GM21576 (cell line): ENCODE measurements at regions not wholly inside any gene's neighbourhood (a gene's known extent, or its start where the extent isn't known, plus 50 kb on each side); places are given as distances from the start of the nearest gene placed in this dataset.

Experiments used
- ATAC-seq: cut with Tn5 transposase; IDR thresholded peaks from one replicate; pipeline ENCODE4 v1.9.1; 2021; ENCODE audit warnings: mild to moderate bottlenecking, moderate library complexity; ENCODE audit not compliant: unreplicated experiment

DNA sequence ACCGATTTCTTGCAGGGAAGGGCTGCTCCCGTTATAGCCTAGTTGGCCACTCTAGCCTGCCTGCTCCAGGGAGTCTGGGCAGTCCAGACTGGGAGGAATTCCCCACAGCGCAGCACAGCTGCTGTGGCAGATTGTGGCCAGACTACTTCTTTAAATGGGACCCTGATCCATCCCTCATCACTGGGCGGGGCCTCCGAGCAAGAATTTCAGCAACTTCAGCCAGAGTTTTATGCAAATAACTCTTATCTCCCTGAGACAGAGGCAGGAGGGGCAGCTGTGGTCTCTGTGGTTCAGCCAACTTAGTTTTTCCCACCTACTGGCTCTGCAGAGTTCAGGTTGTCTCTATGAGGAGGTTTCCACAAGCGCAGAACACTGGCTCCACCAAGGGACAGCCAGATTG lies 1583.2 kb downstream of the SUCLG1 start:
- ATAC-seq: no peak

DNA sequence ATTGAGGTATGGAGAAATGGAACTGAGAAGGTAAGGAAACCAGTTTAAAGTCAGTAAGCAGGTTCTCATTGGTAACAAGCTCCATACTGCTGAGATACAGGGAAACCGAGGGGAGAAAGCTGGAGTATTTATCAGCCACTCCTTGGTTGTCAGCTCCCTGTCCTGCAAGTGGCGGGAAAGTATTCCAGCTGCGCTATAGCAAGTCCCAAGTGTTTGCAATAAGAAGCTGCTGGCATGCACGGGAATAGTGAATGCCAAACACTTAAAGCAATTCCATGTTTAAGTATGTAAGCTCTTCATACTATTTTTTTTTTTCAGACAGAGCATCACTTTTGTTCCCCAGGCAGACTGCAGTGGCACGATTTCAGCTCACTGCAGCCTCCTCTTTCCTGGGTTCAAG lies 1601.1 kb downstream of the SUCLG1 start:
- ATAC-seq: no peak

DNA sequence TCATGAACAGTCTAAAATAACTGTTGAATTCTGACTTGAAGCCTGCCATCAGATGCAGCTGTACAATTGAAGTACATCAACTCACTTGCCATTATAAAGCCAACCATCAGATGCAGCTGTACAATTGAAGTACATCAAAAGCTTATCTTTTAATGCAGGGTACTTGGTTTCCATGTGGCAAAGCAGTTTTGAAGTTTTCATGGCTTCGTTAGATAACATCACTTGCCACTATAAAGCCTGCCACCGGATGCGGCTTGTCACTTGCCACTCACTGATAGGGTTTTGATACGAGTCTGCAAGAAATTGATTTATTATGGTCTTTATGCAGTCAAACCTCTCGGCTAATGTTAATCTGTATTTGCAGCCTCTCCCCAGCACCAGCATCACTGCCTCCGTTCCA lies 1605.8 kb downstream of the SUCLG1 start:
- no peak for ATAC-seq

DNA sequence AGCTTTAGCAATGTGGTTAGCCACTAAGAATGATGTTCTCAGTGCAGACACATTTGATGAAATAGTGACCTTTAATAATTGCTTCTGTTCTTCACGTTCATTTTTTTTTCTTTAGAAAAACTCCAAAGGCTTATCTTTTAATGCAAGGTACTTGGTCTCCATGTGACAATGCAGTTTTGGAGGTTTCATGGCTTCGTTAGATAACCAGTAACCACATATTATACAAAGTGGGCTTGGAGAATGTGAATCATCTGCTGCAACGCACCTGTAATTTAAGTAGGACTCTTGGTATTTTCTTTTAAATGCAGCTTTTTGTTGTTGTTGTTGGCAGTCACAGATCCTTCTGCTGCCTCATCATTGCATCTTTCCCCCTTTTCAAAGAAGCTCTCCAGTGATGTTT lies 1606.3 kb downstream of the SUCLG1 start:
- ATAC-seq: no peak

DNA sequence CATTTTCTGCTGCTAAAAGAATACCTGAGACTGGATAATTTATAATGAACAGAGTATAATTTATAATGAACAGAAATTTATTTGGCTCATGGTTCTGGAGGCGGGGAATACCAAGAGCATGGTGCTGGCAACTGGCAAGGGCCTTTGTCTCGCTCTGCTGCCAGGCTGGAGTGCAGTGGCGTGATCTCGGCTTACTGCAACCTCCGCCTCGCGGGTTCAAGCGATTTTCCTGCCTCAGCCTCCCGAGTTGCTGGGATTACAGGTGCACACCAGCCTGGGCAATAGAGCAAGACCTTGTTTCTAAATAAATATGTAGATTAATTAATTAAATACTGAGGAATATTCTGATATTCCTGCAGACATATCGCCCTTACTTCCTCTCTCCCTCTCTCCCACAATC lies 1610.8 kb downstream of the SUCLG1 start:
- no peak for ATAC-seq

DNA sequence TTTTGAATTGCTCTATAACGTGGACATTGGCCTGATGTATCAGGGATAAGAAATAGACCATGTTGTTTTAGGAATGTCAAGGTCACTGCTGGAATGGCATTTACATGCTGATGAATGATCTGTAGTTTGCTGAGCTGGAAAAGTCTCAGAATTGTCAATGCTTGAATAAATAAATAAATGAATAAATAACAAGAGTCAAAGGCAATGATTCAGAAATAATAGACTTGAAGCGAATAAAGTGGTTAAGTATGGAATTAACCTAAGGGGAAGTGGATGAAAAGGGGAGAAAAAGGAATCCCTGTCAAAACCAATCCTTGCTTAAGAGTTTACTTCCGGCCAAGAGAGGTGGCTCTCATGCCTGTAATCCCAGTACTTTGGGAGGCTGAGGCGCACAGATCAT lies 1620.0 kb downstream of the SUCLG1 start:
- ATAC-seq: no peak

DNA sequence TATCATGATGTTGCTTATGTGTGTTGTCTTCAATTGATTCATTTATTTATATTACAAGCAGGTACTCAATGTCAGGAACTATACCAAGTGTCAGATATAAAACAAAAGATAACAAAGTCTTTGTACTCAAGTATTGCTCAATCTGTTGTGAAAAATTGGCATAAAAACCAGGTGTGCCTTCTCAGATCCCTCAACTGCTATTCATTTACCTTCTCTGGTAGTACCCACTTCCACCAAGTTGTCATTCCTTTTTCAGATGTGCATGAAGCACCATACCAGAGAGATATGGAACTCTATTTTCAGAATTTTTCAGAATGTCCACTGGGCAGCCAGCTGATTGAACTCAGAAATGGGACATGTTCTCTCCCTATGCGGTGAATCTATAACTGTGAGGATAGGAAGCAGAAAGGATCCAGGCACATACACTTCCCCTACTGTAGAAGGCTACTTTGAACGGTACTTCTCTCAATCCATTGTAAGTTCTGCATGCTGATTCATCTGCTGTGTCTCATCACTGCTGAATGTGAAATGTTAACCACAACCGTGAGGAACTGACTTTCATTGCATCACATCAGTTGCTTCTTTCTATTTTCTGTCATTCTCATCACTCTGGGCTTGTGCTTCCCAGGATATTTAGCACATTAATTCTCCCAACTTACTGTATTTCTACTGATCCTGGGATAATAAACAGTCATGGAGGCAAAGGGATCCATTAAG lies 1621.3 kb downstream of the SUCLG1 start:
- ATAC-seq: no peak

DNA sequence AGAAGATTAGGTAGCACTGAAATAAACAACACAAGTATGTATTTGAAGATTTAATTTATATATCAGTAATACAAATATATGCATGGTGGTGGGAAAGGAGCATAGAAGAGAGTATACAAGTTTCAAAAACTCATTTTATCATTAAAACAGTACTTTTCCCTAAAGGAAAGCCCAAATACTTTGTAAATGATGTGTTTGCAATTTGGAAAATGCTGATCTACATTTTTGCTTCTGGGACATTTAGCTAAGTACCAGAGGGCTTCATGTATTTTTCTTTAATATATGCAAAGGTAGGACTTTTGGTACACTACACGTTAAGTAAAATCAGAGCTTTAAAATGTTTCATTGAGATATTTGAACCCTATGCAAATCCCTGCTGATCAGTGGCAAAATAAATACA lies 1624.2 kb downstream of the SUCLG1 start:
- no peak for ATAC-seq

DNA sequence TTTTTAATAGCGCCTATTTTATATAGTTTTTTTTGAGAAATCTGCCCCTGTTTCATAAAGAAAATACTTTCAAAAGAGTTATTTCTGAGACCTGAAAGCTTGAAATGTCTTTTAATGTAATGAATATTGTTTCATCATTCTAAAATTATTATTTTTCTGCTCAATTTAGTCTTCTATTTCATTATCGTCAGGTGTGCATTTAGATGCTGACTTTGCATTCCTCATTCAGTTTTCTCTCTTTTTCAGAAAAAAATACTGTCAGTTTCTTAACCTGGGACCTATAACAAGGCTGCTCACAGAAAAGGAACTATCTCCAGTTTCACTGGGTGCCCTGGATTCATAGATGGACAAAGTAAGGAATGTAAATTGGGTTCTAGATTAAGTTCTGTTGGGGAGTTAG lies 1631.7 kb downstream of the SUCLG1 start:
- ATAC-seq: no peak

DNA sequence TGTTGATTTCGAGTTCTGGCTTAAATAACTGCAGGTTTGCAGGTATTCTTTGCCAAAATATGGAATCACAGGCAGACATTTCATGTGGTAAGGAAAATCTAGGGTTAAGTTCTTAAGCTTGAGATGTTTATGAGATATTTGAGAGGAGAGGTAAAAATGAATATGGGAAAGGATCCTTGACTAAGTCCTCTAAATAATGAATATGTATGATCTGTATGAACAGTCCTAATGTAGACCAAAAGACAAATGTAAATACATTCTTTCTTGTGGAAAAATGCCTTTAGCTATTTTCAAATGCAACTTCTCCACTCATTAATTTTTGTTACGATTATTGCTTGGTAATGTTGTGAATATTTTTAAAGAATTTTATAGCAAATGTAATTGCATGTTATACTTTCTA lies 1632.6 kb downstream of the SUCLG1 start:
- ATAC-seq: no peak

DNA sequence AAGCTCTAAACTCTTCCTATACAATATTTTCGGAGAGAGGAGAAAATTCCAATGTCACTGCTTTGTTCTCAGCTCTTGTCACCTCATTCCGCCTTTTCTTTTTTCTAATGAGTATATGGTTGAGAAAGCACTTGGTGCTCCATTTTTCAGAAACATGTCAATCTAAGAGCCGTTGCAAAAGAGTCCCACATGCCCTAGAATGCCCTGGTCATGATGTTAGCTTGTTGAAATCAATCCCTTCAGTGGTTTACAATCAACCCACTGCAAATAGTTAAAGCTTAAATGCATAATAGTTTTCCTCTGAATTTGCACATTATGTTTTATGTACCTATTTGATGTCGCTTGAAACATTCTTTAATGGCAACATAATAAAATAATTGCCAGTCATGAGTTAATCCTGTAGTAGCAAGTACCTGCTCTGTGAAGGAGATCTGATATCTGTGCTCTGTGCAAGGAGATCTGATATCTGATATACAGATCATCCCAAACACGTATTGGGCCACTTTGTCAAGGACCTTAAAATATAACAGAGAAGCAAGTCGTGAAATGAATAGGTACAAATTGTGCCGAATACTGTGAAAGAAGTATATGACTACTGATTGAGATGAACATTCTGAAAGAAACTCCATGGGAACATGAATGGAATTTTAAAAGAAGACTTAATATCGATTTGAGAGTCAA lies 1633.5 kb downstream of the SUCLG1 start:
- ATAC-seq: no peak

DNA sequence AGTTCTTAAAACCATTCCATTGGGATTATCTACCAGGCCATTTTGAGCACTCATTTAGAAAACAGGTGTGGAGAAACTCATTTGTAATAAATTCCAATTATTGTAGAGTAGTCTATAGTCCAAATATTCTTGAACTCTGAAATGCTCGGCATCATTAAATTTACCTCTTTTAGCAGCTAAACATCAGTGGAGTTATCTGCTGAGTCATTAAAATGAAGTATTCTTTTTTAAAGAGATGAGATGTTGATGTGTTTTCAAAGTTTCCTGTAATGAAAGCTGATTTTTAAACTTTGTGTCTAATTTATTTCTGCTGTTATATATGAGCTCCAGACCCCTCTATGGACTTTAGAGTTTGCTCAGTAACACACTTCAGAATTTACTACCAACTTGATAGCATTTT lies 1635.2 kb downstream of the SUCLG1 start:
- no peak for ATAC-seq

DNA sequence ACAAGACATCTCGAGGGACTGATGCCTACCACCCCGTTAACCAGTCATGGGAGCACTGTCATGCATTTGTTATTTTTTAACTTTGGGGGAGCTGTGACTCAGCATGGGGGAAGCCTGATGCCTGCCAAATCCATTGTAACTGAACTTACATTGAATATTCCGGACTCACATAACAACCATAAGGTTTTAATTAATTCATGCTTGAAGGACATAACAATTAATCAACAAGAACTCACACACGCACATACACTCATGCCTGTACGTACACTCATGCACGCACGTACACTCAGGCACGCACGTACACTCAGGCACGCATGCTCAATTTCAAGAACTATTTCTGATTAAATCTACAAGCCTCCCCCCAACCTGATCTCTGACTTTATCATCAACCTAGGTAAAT lies 1639.1 kb downstream of the SUCLG1 start:
- ATAC-seq: no peak

DNA sequence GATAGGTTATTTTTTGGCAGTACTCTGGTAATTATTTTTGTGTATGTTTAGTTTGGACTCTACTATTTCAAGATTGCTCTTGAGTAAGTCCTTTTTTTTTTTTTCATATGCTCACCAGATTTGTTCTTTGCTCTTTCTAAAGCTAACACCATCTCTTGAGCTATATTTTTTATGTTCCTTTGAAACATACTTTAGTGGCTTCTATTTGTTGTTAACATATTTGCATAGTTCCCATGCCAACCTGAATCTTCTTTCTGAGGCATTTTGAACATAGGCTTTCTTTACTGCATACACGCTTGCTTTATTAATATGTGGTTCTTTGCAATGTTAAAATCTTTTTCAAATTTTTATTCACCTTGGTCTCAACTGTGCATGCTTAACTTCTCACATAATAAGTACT lies 1644.9 kb downstream of the SUCLG1 start:
- ATAC-seq: no peak

DNA sequence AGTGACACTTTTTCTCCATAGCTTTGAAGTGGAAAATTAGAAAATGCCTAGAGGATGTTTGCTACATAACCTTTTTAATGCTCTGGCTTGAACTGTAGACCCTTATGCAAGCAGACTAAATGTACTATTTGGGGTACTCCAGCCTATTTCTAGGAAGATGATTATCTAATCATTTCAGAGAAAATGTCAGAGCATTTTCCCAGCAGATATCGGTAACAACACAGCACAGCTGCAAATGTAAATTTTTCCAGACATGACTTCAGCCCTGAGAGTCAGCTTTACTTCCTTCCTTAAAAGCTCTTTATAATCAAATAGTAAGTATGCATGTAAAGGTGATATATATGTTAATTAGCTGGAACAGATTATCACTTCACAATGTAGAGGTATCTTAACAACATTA lies 1647.1 kb downstream of the SUCLG1 start:
- ATAC-seq: no peak

DNA sequence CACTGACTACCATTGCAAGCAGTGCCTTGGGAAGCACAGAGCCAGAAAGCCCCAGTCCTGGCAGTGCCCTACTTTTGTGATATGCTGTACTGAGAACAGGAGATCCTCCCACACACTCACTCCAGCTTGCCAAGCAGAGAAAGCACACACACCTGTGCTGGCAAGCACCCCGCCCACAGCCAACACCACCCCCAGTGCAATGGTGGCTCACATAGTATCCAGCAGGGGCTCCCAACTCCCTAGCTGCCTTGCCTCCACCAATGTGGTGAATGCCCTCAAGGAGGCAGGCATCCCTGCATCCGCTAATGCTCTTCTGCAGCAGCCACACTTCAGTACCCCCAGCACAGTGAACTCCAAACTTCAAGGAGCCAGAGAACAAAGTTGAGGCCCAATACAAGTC lies 1655.8 kb downstream of the SUCLG1 start:
- ATAC-seq: no peak

DNA sequence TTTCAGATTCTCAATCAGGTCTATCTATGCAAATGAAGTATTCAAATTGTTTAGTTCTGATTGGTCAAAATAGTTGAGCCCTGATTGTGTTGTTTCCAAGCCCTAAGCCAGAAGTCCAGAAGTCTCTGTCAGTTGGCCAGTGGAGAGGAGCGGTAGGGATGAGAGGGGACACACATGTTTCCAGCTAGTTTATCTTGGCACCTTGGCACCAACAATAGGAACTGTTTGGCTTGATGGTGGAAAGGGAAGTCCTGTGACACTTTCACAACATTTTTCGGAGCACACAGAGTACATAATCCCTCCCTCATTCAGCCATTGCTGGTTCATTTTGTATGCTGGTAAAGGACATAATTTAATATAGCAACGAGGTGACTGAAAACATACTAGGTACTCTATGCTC lies 1661.6 kb downstream of the SUCLG1 start:
- ATAC-seq: no peak

DNA sequence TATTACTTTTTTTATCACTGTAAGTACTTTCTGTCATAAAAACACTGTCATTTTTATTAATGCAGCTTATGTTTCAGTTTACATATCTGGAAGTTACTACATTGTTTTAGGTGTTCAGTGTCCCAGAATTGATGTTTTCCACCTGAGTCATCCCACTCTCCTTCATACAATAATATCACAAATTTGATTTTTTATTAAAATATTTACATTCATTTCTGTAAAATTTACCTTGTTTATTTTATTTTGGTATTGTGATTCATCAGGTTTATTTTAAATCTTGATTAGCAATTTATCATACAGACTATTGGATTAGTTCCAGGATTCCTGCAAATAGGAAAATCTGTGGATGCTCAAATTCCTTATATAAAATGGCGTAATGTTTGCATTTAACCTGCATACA lies 1662.9 kb downstream of the SUCLG1 start:
- ATAC-seq: no peak

DNA sequence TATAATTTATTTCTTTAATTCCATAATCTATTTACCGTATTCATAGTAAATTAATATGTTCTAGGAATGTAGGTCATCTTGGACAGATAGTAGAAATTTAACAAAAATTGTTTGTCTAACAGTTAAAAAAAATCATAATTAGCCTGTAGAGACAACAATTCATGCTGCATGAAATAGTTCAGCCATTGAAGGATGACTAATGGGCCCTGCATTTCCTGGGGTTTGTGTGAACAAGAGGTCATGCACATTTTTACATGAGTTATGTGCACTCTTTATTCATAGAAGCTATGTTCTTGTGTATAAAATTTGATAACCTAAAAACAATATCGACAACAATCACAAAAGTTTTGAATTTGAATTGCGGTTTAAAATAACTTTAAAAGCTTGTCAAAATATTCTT lies 1663.6 kb downstream of the SUCLG1 start:
- ATAC-seq: no peak

DNA sequence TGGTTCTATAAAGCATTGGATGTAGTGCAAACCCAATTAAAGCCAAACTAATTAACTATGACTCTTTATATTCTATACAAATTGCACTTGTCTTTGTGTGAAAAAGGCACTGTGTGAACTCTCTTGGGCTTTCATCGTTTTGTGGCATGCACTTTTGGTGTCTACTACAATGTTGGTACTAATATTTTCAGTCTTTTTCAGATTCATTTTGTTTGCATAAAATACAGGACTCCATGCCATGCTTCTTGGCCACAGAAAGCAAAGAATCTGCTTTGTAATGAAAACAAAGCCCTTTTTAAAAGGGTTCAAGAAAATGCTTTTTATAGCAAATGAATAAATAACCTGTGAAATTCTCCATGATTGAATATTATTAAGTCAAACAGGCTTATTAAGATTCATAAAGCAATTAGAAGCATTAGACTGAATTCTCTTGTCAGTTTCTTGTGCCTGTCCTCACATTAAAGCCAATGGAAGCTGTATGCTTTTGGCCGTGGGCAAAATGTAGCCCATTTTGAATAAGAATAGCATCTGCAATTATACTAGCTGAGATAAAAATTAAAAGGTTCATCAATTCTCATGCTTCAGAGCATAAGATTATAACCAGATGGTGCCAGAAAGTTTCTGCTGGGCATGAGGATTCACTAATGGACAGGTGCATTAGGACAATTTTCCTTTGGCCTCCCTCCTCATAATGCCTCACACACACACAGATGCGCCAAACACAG lies 1665.2 kb downstream of the SUCLG1 start:
- no peak for ATAC-seq

DNA sequence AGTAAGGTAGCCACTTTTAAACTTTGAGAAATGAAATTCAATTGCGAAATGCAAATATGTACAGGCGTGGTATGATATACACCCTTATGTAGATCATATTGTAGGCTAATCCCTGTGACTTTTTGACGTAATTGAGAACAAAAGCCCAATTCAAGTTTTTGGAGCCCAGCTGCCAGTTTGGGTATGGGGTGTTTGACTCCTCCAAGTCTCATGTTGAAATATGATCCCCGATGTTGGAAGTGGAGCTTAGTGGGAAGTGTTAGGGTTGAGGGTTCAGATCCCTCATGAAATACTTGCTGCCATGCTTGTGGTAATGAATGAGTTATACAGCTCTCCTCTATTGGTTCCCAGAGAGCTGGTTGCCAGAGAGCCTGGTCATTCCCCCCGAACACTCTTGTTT lies 1666.8 kb downstream of the SUCLG1 start:
- ATAC-seq: no peak
